ENCODE measurements at regions not wholly inside any gene's neighbourhood (a gene's known extent, or its start where the extent isn't known, plus 50 kb on each side); places are given as distances from the start of the nearest gene placed in this dataset.

DNA sequence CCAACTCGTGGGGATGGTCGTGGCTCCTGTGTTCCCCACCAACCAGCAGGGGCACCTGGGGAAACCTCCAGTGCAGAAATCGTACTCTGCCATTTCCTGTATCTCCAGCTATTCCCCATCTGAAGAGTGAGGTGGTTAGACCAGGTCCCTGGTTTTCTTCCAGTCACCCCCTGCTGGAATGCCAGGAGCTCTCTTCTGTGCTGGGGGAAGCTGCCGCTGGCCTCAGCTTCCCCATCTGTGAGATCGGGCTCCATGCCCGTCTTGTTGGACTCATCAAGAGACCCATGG, 119.7 kb downstream of the INHBB start:
- H3K4me3 ChIP-seq (ENCODE audit: low read depth, low read length), result no peak overlapping the region
- no peaks in the 10 kb centered on the region for H3K36me3 ChIP-seq (ENCODE audit: control insufficient read depth in 2 of 2, insufficient read depth in 1 of 2, low read length in 2 of 2)
- ChIA-PET POLR2A (no interaction called here), CTCF (no interaction called here)
- TF ChIP-seq ZNF148 (tag by site-specific recombination; IDR thresholded peaks at IDR 0.05; ENCODE audit: borderline replicate concordance) (no peak), ZNF157 (tag by site-specific recombination; IDR thresholded peaks at IDR 0.05) (no peak), OSR2 (tag by site-specific recombination; IDR thresholded peaks at IDR 0.05) (no peak), ZNF211 (tag by site-specific recombination; IDR thresholded peaks at IDR 0.05; ENCODE audit: low read depth) (no peak), ZNF473 (tag by site-specific recombination; IDR thresholded peaks at IDR 0.05) (no peak), ZNF112 (tag by site-specific recombination; IDR thresholded peaks at IDR 0.05) (no peak)
- TF ChIP-seq, protein P1, sequence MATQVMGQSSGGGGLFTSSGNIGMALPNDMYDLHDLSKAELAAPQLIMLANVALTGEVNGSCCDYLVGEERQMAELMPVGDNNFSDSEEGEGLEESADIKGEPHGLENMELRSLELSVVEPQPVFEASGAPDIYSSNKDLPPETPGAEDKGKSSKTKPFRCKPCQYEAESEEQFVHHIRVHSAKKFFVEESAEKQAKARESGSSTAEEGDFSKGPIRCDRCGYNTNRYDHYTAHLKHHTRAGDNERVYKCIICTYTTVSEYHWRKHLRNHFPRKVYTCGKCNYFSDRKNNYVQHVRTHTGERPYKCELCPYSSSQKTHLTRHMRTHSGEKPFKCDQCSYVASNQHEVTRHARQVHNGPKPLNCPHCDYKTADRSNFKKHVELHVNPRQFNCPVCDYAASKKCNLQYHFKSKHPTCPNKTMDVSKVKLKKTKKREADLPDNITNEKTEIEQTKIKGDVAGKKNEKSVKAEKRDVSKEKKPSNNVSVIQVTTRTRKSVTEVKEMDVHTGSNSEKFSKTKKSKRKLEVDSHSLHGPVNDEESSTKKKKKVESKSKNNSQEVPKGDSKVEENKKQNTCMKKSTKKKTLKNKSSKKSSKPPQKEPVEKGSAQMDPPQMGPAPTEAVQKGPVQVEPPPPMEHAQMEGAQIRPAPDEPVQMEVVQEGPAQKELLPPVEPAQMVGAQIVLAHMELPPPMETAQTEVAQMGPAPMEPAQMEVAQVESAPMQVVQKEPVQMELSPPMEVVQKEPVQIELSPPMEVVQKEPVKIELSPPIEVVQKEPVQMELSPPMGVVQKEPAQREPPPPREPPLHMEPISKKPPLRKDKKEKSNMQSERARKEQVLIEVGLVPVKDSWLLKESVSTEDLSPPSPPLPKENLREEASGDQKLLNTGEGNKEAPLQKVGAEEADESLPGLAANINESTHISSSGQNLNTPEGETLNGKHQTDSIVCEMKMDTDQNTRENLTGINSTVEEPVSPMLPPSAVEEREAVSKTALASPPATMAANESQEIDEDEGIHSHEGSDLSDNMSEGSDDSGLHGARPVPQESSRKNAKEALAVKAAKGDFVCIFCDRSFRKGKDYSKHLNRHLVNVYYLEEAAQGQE (tag by site-specific recombination; IDR thresholded peaks at IDR 0.05), result no peak
- TF ChIP-seq, protein P2, sequence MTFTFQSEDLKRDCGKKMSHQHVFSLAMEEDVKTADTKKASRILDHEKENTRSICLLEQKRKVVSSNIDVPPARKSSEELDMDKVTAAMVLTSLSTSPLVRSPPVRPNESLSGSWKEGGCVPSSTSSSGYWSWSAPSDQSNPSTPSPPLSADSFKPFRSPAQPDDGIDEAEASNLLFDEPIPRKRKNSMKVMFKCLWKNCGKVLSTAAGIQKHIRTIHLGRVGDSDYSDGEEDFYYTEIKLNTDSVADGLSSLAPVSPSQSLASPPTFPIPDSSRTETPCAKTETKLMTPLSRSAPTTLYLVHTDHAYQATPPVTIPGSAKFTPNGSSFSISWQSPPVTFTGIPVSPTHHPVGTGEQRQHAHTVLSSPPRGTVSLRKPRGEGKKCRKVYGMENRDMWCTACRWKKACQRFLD (tag by site-specific recombination; IDR thresholded peaks at IDR 0.05), result no peak
- no peaks in the 10 kb centered on the region for H3K4me1 ChIP-seq (ENCODE audit: control insufficient read depth, insufficient read depth, low read length)
- no peak overlapping the region for H3K27ac ChIP-seq (ENCODE audit: extremely low read depth, low read depth, low read length)
- no peaks in the 10 kb centered on the region for H3K9me3 ChIP-seq (ENCODE audit: control insufficient read depth, insufficient read depth, low read depth, low read length)

- no peak overlapping the region for H3K27ac ChIP-seq (ENCODE audit: extremely low read depth, low read depth, low read length)
- POLR2A ChIA-PET, result no interaction called here
- no peaks in the 10 kb centered on the region for H3K4me1 ChIP-seq (ENCODE audit: control insufficient read depth, insufficient read depth, low read length)
- no peak overlapping the region for H3K4me3 ChIP-seq (ENCODE audit: low read depth, low read length)
- CTCF ChIA-PET, result interaction anchor here (0.9 kb wide), 1 partner anchor 9 kb away, joined by 3 read pairs; no protein-coding TSS in a partner anchor
- no peaks in the 10 kb centered on the region for H3K36me3 ChIP-seq (ENCODE audit: control insufficient read depth in 2 of 2, insufficient read depth in 1 of 2, low read length in 2 of 2)
- no peaks in the 10 kb centered on the region for H3K9me3 ChIP-seq (ENCODE audit: control insufficient read depth, insufficient read depth, low read depth, low read length)
- TF ChIP-seq ZFP37 (tag by site-specific recombination; IDR thresholded peaks at IDR 0.05) (no peak), ZNF10 (tag by site-specific recombination; IDR thresholded peaks at IDR 0.05) (no peak), ZSCAN16 (tag by site-specific recombination; IDR thresholded peaks at IDR 0.05) (no peak), ZNF354C (tag by site-specific recombination; IDR thresholded peaks at IDR 0.05; ENCODE audit: borderline replicate concordance, low read depth) (no peak), SP3 (tag by site-specific recombination; IDR thresholded peaks at IDR 0.05) (no peak), ZFHX2 (tag by site-specific recombination; conservative IDR thresholded peaks at IDR 0.05) (peak; percentile 62), AEBP2 (tag by site-specific recombination; IDR thresholded peaks at IDR 0.05; ENCODE audit: borderline replicate concordance) (no peak), ZNF544 (tag by site-specific recombination; IDR thresholded peaks at IDR 0.05) (no peak), MEIS1 (CRISPR knock-in tag; IDR thresholded peaks at IDR 0.05; ENCODE audit: borderline replicate concordance) (no peak), PRDM6 (tag by site-specific recombination; IDR thresholded peaks at IDR 0.05) (no peak), ZBTB1 (tag by site-specific recombination; IDR thresholded peaks at IDR 0.05) (no peak), ZNF398 (tag by site-specific recombination; IDR thresholded peaks at IDR 0.05) (no peak), ZNF639 (tag by site-specific recombination; IDR thresholded peaks at IDR 0.05) (no peak)
Observed at GRCh38 chr2:120465989-120466703, 120.2 kb downstream of the INHBB start.
